ENCODE measurements at regions not wholly inside any gene's neighbourhood (a gene's known extent, or its start where the extent isn't known, plus 50 kb on each side); places are given as distances from the start of the nearest gene placed in this dataset.

DNA sequence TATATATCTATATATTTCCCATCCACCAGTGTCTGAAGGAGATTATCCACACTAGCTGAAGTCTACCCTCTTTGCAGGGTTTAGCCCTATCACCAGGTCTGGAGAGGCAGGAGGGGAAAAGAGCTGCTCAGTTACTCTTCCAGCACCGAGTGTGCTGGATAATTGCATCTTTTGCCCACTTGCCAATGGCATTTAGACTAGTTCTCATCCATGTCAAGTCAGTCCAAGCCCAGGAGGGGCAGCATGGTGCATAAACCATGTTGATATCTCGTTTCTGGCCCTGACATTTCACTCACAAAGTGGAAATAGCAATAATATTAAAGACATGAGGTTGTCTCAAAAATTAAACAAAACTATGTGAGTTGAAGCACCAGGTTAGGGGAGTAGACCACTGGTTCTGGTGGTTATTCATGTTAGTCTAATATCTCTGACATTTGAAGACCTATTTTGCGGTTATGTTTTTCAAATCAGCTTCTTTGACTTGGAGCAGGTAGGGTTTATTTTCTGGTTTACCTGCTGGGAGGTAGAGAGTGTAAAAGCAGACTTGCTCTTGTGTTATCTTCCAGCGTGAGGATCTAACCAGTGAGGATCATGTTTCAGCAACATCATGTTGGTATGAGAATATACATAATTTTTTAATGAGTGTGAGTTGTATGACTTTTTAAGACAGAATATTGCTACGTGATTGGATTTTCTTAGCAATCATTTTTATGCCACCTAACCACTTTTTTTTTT, 273.2 kb upstream of the KIRREL3 start (continued):
- TF ChIP-seq ZNF462 (CRISPR knock-in tag; IDR thresholded peaks at IDR 0.05) (no peak), STAT1 (IDR thresholded peaks at IDR 0.05; ENCODE audit: unreplicated experiment) (no peak), CREB1 (CRISPR knock-in tag; IDR thresholded peaks at IDR 0.05; ENCODE audit: low read depth) (no peak), REST (IDR thresholded peaks at IDR 0.05; ENCODE audit: unreplicated experiment) (no peak)

- H3K36me3 Mint-ChIP-seq (ENCODE audit: low read depth), result peaks cover 2% of the 10 kb centered on the region; the same call in 1 of the 3 replicates
- H3K36me3 ChIP-seq (ENCODE audit: insufficient read depth), result no peaks in the 10 kb centered on the region
- TF ChIP-seq ZNF114 (CRISPR knock-in tag; IDR thresholded peaks at IDR 0.05) (no peak), CREB1 (CRISPR knock-in tag; IDR thresholded peaks at IDR 0.05; ENCODE audit: low read depth) (no peak)
Measured at GRCh38 chr11:127270851-127271250, 270.3 kb upstream of the KIRREL3 start.

More at GRCh38 chr11:127270851-127271250, 270.3 kb upstream of the KIRREL3 start:
- Histone ChIP-seq H3K4me1 (ENCODE audit: insufficient read depth) (peaks cover 4% of the 10 kb centered on the region; the same call in 1 of the 2 replicates), H3K9me2 (ENCODE audit: insufficient read depth) (peaks cover under 1% of the 10 kb centered on the region), H3K4me2 (no peak overlapping the region), H3K27me3 (ENCODE audit: insufficient read depth) (no peaks in the 10 kb centered on the region), H4K20me1 (replicated peaks; ENCODE audit: insufficient read depth) (no peaks in the 10 kb centered on the region), H3K4me3 (no peak overlapping the region), H2AFZ (no peak overlapping the region), H3K27ac (ENCODE audit: low read depth) (no peak overlapping the region), H3K79me2 (replicated peaks; ENCODE audit: insufficient read depth) (no peaks in the 10 kb centered on the region), H3F3A (replicated peaks; ENCODE audit: low read depth) (no peaks in the 10 kb centered on the region)
- H3K4me3 Mint-ChIP-seq, result no peak overlapping the region
- ATAC-seq (no peak), DNase-seq (ENCODE audit: low spot score) (no peak)
- peaks cover 5% of the 10 kb centered on the region; the same call in 2 of the 3 replicates for H3K9me3 Mint-ChIP-seq
- no peak overlapping the region for H3K27ac Mint-ChIP-seq
- peaks cover under 1% of the 10 kb centered on the region for H3K27me3 Mint-ChIP-seq (ENCODE audit: insufficient read depth, low read depth, poor library complexity)
- peaks cover 7% of the 10 kb centered on the region for H3K4me1 Mint-ChIP-seq

Data from GM23338 (cell line).